Gastroesophageal sphincter (tissue), 4 donors: ENCODE measurements at regions not wholly inside any gene's neighbourhood (a gene's known extent, or its start where the extent isn't known, plus 50 kb on each side); places are given as distances from the start of the nearest gene placed in this dataset.

Experiments used
- ATAC-seq: fragments of 150-250 bp; one replicate; pipeline ENCODE4 v1.9.1; 2016; ENCODE audit warnings: mild to moderate bottlenecking, moderate library complexity
- H3K27ac ChIP-seq, 4 donors: fragments of 200-600 bp; sonication (generic) in 3 of 4; 1 replicate in 3 of 4; 2 replicates in 1 of 4; pipeline ENCODE4 v1.5.1; 2016 to 2019
- H3K27me3 ChIP-seq: fragments of 200-600 bp; sonication (generic); one replicate; pipeline ENCODE4 v1.5.1; 2019
- H3K36me3 ChIP-seq, 2 donors: fragments of 200-600 bp; sonication (generic); one replicate each; pipeline ENCODE4 v1.5.1; 2019; ENCODE audit warnings: control low read depth in 1 of 2
- H3K4me1 ChIP-seq, 3 donors: fragments of 200-600 bp; sonication (generic); 1 replicate in 2 of 3; 2 replicates in 1 of 3; pipeline ENCODE4 v1.5.1; 2016 to 2019; ENCODE audit warnings: control low read depth in 2 of 3
- H3K4me3 ChIP-seq, 2 donors: fragments of 200-600 bp; sonication (generic); one replicate each; pipeline ENCODE4 v1.5.1; 2019; ENCODE audit warnings: mild to moderate bottlenecking in 1 of 2, moderate library complexity in 1 of 2
- H3K9me3 ChIP-seq, 3 donors: fragments of 200-600 bp; sonication (generic); one replicate each; pipeline ENCODE4 v1.5.1; 2017 to 2019; ENCODE audit warnings: control low read depth in 2 of 3
- EP300 ChIP-seq: sonication (generic); formaldehyde crosslinking; IDR thresholded peaks from one replicate; pipeline ENCODE4 v1.6.1; 2017; ENCODE audit warnings: antibody characterized with exemption, mild to moderate bottlenecking
- POLR2A ChIP-seq, 2 donors: fragments of 450-650 bp; IDR thresholded peaks; one replicate each; pipeline ENCODE4 v1.6.1; 2017; ENCODE audit warnings: antibody characterized with exemption in 2 of 2, mild to moderate bottlenecking in 2 of 2, moderate library complexity in 1 of 2
- POLR2AphosphoS5 ChIP-seq: sonication (generic); formaldehyde crosslinking; IDR thresholded peaks from one replicate; pipeline ENCODE4 v1.6.1; 2017; ENCODE audit warnings: antibody characterized with exemption
- WGBS, 2 donors: methylation state at CpG; one replicate each; pipeline ENCODE4 v1.1.5; 2018; ENCODE audit warnings: low coverage in 1 of 2; 5-methylcytosine and 5-hydroxymethylcytosine counted together
- TF ChIP-seq, protein P1 (sequence below), 4 experiments: fragments of 200-600 bp in 2 of 4; fragments of 450-650 bp in 2 of 4; sonication (generic) in 1 of 4; IDR thresholded peaks; one replicate each; pipeline ENCODE4 v1.5.1; 2017 to 2019; ENCODE audit warnings: antibody characterized with exemption in 4 of 4, mild to moderate bottlenecking in 2 of 4, moderate library complexity in 2 of 4

DNA sequence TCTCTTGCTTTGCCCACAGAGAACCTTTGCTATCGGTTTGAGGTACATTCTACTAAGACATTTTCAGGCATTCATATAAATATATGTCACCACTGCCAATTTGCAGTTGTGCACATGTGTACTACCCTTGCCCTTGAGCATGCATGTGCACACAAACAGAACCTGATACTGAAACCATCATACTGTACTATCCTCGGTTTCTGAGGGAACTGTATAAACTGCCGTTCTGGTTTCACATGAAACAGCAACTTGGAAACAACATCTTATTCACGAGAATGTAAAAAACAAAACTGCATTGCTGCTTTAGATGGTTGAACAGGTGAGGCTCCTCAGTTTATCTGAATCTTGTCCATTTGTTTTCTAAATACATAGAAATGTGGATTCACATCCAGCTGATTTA lies 151.2 kb upstream of the TMEM170B start:
- Histone ChIP-seq H3K4me1 (no peaks in the 10 kb centered on the region), H3K9me3 (no peaks in the 10 kb centered on the region), H3K36me3 (no peaks in the 10 kb centered on the region), H3K27ac (no peak overlapping the region), H3K4me3 (no peak overlapping the region), H3K27me3 (no peaks in the 10 kb centered on the region)
- no peak for TF ChIP-seq POLR2A (IDR thresholded peaks at IDR 0.05)
- TF ChIP-seq, protein P1, sequence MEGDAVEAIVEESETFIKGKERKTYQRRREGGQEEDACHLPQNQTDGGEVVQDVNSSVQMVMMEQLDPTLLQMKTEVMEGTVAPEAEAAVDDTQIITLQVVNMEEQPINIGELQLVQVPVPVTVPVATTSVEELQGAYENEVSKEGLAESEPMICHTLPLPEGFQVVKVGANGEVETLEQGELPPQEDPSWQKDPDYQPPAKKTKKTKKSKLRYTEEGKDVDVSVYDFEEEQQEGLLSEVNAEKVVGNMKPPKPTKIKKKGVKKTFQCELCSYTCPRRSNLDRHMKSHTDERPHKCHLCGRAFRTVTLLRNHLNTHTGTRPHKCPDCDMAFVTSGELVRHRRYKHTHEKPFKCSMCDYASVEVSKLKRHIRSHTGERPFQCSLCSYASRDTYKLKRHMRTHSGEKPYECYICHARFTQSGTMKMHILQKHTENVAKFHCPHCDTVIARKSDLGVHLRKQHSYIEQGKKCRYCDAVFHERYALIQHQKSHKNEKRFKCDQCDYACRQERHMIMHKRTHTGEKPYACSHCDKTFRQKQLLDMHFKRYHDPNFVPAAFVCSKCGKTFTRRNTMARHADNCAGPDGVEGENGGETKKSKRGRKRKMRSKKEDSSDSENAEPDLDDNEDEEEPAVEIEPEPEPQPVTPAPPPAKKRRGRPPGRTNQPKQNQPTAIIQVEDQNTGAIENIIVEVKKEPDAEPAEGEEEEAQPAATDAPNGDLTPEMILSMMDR (IDR thresholded peaks at IDR 0.05) = no peak
- no peak for TF ChIP-seq EP300
- TF ChIP-seq POLR2AphosphoS5 = no peak
- no peak for ATAC-seq
- 65 to 77% methylated on average over 4 of the region's 4 CpGs for WGBS, 2 donors

DNA sequence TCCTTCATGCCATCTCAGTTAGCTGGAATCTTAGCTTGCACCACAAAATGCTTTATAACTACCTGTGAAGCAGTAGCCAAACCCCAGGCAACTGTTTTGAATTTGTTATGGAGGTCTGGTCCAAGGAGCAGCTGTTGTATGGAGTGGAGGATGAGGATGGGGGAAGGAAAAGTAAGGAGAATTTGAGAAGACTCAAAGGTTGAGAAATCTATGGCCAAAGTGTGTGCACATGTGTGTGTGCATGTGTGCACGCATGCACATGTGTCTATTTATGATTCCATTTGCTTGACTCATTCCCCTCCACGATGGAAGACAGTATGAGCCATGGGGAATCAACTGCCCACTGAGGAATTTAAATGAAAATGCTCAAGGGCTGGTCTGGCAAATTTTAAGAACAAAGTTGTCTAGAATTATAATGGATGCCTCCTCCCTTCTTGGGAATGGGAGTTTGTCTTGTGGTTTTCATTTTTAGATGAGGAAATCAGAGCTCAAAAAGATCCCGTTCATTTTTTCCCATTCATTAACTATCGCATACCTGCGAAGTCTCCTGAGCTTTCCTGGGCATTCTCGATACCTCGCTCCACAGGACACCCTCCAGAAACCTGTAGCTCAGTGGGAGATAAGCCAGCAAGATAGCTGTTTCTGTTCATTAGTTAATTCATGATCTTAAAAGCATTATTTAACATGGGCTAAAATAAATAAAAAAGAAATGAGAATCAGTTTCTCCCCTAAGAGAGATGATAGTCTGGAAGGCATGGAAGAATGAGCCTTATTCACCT lies 152.3 kb upstream of the NEDD9 start:
- H3K27ac ChIP-seq = no peak overlapping the region
- no peak for ATAC-seq
- no peaks in the 10 kb centered on the region for H3K4me1 ChIP-seq
- 71 to 76% methylated on average over 7 of the region's 7 CpGs for WGBS, 2 donors
- TF ChIP-seq, protein P1 (IDR thresholded peaks at IDR 0.05) = no peak
- TF ChIP-seq POLR2A (IDR thresholded peaks at IDR 0.05) (no peak), POLR2AphosphoS5 (no peak), EP300 (no peak)
- H3K27me3 ChIP-seq = no peaks in the 10 kb centered on the region
- H3K36me3 ChIP-seq = no peaks in the 10 kb centered on the region
- no peak overlapping the region for H3K4me3 ChIP-seq
- H3K9me3 ChIP-seq = no peaks in the 10 kb centered on the region

DNA sequence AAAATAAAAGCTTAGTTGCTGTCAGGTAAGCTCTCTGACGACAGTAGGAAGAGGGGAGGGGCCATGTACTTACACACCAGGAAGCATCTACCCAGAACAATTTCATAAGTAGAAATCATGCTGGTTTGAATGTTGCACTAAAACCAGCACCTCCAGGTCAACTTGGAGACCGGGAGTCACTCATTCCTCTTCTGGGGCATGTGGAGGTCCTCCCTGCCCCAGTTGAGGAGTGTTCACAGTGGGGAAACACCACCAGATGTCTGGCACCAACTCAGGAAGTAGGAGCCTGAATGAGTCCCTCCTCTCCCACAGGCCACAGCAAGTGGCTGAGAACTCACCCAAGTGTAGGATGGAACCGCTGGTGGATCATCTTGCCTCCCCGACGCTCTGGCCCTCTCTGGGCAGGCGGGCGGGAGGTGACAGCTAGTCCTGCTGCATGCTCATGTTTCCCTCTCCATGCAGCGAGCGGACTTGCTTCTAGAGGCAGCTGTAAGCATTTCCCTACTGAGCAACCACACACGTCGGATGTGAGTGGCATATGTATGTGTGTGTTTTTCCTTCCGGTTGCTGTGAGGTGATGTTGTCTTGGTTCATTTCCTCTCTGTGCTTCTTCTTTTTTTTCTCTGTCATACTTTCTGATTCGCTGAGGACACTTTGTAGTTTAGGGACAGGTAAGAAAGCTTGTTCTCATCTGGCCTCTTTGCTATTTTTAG lies 149.5 kb upstream of the NEDD9 start:
- Histone ChIP-seq H3K9me3 (no peaks in the 10 kb centered on the region), H3K27ac (no peak overlapping the region), H3K36me3 (no peaks in the 10 kb centered on the region), H3K4me3 (no peak overlapping the region), H3K27me3 (no peaks in the 10 kb centered on the region), H3K4me1 (no peaks in the 10 kb centered on the region)
- ATAC-seq = peak; percentile 46
- 67 to 90% methylated on average over 5 to 11 of the region's 13 CpGs for WGBS, 2 donors
- TF ChIP-seq EP300 (no peak), POLR2A (IDR thresholded peaks at IDR 0.05) (no peak), POLR2AphosphoS5 (no peak)
- TF ChIP-seq, protein P1 (IDR thresholded peaks at IDR 0.05) = no peak

DNA sequence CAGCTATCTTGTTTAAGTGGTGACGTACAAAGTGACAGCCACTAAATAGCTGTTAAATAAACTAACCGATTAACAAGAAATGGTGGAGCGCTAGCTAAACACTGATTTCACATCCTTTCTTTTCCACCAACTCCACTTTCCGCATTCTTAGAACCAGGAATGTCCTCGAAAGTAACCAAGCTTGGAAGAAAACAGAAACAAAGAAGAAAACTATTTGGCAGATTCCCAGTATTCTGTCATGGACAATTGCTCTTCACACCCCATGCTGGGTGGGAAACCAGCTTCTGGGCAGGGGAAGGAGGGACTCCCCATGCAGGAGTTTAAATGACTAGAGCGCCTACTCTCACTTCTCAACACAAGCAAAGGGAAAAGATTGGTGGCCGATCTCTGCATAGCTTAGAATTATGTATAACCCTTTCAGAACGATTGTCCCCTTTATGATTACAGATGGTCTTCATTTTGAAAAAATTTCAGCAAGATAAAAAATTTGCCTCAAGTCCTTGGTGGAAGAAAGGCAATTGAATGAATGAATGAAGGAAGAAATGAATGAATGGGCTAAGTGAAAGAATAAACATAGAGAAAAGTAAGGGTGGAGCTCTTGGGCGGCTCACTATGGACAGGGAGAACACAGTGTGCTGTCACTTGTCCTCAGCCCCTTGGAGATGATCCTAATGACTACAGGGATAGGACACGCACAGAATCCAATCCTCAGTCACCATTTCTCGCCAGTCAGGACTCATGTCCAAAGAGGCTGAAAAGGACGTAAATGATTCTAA lies 148.7 kb upstream of the NEDD9 start:
- 86% methylated on average over 6 to 10 of the region's 12 CpGs for WGBS, 2 donors
- Histone ChIP-seq H3K27ac (no peak overlapping the region), H3K36me3 (no peaks in the 10 kb centered on the region), H3K9me3 (no peaks in the 10 kb centered on the region), H3K4me3 (no peak overlapping the region), H3K27me3 (no peaks in the 10 kb centered on the region), H3K4me1 (no peaks in the 10 kb centered on the region)
- no peak for ATAC-seq
- no peak for TF ChIP-seq POLR2AphosphoS5
- TF ChIP-seq, protein P1 (IDR thresholded peaks at IDR 0.05) = no peak
- TF ChIP-seq POLR2A (IDR thresholded peaks at IDR 0.05) = no peak
- TF ChIP-seq EP300 = no peak
